Right renal pelvis (tissue), 4 donors: ENCODE measurements at regions not wholly inside any gene's neighbourhood (a gene's known extent, or its start where the extent isn't known, plus 50 kb on each side); places are given as distances from the start of the nearest gene placed in this dataset.
"Not testable (repeated sequence)": the region's sequence is repeated elsewhere in the genome, so short reads cannot be mapped to it uniquely, and the experiment has no call there.

ENCODE experiments used
- DNase-seq, 4 donors: peaks; one replicate each; pipeline ENCODE4 v3.0.0-alpha.2; 2013; ENCODE audit warnings: low read depth in 4 of 4, low spot score in 3 of 4, missing footprints in 1 of 4

DNA sequence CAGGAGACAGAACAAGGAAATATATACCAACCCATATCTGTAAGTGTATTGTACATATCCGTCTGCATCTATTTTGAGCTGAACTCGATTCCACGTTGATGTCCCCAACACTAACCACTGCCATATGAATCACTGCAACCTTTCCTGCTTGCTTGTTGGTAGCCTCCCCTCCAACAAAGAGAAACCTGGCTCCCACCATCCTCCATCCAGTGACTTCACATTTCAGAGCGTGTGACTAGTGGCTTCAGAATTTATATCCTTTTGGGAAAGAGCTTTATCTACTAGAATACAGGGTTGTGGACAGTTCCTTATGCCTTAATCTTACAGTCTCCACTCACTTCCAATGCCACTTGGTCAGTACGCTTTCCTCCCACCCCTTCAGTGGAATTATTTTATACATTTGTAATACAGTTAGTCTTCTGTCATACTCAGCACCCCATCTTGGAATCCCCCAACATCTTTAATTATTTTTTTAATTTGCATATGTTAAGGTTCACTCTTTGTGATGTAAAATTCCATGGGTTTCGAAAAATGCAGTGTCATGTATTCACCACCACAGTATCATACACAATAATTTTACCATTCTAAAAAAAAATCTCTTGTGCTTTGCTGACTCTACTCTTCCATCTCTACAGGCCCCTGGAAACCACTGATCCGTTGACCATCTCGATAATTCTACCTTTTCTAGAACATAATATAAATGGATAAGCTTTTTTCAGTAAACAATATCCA, 264.7 kb downstream of the BCL2L11 start:
- DNase-seq = not testable (repeated sequence)

- not testable (repeated sequence) for DNase-seq
Observed at GRCh38 chr2:111390605-111391004, 269.9 kb downstream of the BCL2L11 start.

DNA sequence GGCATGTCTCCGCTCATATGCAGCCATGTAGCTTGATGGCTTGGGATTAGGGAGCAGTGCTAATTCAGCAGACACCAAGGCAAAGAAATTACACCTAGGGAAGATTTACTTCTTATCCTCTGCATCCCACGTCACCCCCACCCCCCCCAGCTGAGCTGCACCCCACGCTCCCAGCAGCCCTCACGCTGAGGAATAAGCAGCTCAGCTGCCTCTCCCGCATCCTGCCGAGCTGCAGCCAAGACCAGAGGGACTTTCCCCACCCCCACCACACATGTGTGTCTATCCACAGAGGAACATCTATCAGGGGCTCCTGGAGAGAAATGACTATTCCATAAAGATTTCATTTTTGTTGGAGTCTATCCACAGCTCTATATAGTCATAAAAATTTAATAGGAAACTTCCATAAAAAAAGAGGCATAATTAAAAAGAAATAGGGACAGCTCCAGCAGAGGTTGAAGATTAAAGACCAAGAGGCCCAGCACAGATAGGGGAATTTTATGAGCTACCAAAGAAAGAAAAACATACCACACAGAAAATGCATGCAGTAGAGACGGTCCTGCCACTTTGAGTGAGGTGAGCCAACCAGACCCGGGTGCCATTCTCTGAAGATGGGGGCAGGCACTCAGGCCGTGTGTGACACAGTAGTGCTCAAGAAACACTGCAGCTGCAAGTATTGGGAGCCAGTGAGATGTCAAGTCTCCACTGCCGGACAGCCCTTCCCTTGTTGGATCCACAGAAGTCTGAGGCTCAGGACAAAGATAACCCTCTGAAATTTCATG, 274.8 kb downstream of the BCL2L11 start:
- peak in 3 of 4 donors; percentile 18 to 30 (median 25) for DNase-seq

DNA sequence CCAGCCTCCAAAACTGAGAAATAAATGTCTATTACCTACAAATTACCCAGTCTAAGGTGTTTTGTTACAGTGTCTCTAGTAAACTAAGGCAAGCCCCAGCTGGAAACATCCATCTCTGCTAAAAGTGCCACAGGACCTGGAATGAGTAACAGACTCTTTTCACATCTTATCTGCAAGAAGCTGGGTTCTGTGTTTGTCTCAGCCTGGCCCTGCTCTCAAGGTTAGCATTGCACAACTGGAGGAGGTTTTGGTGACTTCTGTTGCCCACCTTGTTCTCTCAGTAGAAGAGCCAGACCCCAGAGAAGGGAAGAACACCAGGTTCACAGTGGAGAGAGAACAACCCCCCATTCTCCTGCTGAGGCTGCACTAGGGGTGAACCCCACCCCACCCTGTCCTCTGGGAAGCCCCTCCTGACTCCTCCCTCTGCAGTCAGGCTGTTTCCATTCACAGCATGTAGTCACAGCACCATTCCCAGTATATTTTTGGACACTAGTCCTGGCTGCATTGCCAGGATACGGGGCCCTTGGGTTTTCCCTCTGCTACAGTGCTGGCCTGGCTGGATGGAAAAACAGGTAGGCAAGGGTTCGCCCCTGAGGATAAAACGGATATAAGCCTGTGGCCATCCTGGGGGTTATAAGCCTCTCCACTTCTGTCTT, 280.0 kb downstream of the BCL2L11 start:
- not testable (repeated sequence) for DNase-seq

DNA sequence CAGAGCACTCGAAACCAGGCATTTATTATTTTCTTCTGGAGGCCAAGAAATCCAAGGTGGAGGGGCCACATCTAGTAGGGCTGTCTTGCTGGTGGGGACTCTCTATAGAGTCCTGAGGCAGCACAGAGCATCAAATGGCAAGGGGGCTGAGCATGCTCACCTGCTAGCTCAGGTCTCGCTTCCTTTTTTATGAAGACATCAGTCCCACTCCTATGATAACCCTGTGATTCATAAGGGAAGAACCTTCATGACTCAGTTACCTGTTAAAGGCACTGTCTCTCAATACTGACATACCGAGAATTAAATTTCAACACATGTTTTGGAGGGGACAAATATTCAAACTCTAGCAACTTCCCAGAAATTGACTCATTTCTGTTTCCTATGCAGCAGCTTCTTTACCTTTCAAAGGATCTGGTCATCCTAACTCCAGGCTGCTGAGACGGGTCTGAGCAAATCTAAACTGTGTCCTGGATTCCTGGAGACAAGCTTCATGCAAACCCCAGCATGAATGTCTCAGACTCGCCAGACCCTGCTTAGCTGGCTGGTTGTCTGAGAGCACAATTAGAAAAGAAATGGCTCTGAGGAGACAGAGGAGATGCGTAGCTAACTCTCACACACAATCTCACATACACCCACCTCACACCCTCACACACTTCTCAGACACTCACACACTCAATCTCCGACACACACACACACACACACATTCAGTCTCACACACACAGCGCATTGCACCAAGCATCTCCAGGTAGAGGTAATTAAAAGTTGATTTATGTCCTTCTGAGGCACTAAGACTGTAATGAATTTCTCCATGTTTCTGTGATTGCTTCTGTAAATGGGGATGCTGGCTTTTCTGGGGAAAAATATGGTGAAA, 280.8 kb downstream of the BCL2L11 start:
- not testable (repeated sequence) for DNase-seq

GRCh38 chr2:111402450-111402849, 281.7 kb downstream of the BCL2L11 start:
- DNase-seq = not testable (repeated sequence)

- not testable (repeated sequence) for DNase-seq
Observed at GRCh38 chr2:111403287-111403686, 282.6 kb downstream of the BCL2L11 start.

- not testable (repeated sequence) for DNase-seq
Observed at GRCh38 chr2:111406616-111407015, 285.9 kb downstream of the BCL2L11 start.

DNA sequence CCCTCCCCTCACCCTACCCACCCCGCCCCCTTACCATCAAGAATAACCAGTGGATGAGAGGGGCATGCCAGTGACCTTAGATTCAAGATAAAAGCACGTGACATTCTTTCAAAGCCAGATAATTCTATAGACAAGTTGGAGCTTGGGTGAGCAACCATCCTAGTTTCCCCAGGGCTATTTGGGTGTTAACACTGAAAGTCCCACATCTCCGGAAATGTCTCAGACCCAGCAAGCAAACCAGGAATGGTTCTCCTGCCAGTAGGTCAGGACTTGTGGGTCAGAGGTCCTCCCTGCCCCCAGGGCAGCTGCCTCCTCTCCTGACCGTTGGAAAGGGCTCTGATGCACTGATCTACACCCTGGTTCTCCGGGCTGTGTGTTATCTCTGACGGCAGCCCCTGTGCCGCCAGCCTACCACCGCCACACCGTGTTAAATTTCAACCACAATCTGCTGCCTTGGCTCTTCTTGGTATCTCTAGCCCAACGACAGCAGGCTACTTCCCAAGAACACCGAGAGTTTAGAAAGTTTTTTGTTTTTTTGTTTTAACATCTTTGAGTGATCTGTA, 287.0 kb downstream of the BCL2L11 start:
- not testable (repeated sequence) for DNase-seq

- not testable (repeated sequence) for DNase-seq
Observed at GRCh38 chr2:111410868-111411406, 290.2 kb downstream of the BCL2L11 start.

- DNase-seq = not testable (repeated sequence)
Observed at GRCh38 chr2:111411867-111412681, 291.4 kb downstream of the BCL2L11 start.

GRCh38 chr2:111412841-111413650, 292.3 kb downstream of the BCL2L11 start:
- DNase-seq = not testable (repeated sequence)

GRCh38 chr2:111413950-111414349, 293.2 kb downstream of the BCL2L11 start:
- not testable (repeated sequence) for DNase-seq

GRCh38 chr2:111415765-111416743, 295.3 kb downstream of the BCL2L11 start:
- DNase-seq = not testable (repeated sequence)

GRCh38 chr2:111417026-111417425, 296.3 kb downstream of the BCL2L11 start:
- DNase-seq = not testable (repeated sequence)

DNA sequence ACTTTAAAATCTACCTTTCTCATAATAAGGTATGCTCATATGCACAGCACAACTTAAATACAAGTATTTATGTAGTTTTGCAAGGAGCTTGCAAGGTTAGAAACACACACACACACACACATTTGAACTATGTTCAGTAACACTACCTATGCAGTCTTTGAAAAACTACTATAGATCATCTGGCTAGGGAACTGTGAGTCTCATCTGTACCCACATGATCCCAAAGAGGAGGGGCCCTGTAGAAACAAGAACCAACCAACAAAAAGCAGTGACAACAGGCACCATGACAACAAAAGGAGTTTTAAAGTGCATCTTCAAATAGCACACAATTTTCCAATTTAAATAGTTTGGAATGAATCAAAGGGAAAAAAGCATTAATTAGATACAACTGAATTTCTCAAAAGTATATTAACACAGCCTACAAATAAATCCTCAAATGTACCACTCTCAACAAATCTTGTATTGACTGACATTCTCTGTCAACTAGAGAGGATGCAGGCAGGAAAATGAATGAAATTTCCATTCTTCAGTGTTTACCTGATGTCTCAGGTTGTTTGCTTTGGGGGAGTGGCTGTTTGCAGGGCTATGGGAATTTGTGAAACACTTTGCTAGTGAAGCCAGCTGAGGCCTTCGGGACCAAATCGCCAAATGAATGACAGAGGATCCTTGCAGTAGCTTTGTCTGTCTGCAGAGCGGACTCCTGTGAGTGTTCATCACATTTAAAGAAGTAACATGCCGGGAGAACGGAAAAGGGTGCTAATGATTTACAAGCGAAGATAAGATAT, 297.6 kb downstream of the BCL2L11 start:
- not testable (repeated sequence) for DNase-seq
